NCI-H1930 (cell line): ENCODE measurements at regions not wholly inside any gene's neighbourhood (a gene's known extent, or its start where the extent isn't known, plus 50 kb on each side); places are given as distances from the start of the nearest gene placed in this dataset.

Experiments used
- DNase-seq, 2 experiments: peaks; one replicate each; lab custom pipeline; 2025; lab: John Stamatoyannopoulos, UW

DNA sequence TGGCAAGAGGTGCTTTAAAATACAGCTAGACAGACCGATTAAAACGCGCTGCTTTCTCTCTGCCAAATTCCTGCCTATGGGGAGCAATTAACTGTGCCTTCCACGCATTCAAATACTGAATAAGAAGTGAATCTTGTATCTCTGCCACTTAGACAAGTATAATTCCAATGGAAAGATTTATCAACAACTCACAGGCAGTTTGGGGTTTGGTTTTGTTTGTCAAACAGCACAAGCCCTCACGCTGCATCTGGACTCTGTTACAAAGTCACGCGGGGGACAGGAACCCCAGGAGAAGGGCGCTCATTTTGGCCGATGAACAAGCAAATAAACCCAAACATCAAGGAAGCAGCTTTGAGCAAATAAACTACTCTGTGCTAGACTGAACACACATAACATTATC, 61.8 kb upstream of the TMCO5A start:
- DNase-seq = no peak

GRCh38 chr15:37873336-37873735, 61.1 kb upstream of the TMCO5A start:
- DNase-seq = no peak

DNA sequence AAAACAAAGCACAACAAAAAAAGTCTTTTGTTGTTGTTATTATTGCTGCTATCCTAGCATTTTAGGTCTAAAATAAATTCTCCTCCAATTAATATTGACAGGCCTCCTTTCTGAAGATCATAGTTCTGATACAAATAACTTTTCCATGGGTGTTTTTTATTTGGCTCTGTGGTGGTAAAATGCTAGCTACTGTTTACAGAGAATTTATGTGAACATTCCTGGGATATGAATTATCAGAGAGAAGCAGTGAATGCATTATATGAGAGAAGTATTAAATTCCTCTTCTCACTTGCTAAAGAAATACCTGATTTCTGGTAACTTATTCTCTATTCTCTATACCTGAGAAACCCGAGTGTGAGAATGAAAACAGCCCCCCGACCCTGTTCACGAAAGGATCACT, 57.5 kb upstream of the TMCO5A start:
- DNase-seq = no peak

DNA sequence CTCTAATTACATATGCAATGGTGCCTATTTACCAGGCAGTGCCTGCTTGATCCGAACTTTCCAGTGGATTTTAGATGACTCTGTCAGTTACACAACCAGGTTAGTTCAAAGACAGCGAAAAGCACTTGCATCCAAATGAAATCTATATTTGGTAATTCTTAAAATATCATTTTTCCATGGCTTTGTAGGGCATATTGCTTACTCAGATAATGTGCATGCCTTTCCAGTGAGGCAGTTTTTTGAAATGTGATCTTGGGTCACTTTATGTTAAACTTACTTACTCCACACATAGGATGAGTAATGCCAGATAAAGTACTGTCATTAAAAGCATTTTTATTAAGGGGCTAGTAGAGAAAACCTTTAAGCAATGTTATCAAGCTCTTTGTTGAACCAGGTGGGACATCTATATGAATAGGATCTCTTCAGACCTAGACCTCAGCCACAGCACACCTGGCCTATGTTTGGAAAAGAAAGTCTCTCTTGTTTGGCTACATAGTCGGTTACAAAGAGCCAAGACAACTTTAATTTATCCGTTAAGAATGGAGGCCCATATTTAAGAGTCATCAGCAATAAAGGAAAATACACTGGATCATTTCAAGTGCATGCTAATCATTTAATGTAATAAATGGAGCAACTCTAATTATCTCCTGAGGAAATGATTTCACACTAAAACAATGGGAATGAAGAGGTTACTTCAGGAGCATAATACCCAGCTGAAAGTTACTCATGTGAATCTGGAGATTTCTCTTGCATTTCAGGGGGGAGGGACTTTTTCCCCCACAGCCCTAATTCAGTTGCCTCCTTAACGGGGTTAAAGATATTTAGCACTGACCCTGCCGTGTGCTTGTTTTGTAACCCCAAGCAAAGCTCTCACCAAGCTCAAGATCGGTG, 56.3 kb upstream of the TMCO5A start:
- DNase-seq = peak; percentile 7 to 16

- no peak for DNase-seq
Measured at GRCh38 chr15:37880009-37880834, 54.2 kb upstream of the TMCO5A start.

DNA sequence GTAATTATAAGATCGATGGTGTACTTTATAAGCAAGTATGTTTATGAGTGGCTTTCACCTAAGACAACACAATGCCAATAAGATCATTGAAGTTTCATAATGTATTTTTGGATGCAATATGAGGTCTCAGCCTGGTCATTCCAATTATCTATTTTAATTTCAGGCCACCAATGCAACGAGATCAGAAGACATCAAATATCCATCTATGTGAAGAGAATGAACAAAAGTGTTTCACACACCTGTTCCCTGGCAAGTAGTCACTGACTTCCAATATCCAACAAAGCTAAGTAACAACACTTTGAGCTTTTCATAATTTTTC, 53.6 kb upstream of the TMCO5A start:
- DNase-seq = no peak

- DNase-seq = no peak
Measured at GRCh38 chr15:37881237-37882013, 53.0 kb upstream of the TMCO5A start.

GRCh38 chr15:37882640-37883039, 51.8 kb upstream of the TMCO5A start:
- DNase-seq = no peak
